HUES64 (cell line): ENCODE measurements at regions not wholly inside any gene's neighbourhood (a gene's known extent, or its start where the extent isn't known, plus 50 kb on each side); places are given as distances from the start of the nearest gene placed in this dataset.

Source experiments
- H3K27ac ChIP-seq: 2 replicates; pipeline ENCODE4 v1.7.0; 2013; ENCODE audit warnings: low read depth, low read length, inconsistent platforms
- H3K27me3 ChIP-seq: 2 replicates; pipeline ENCODE4 v1.6.1; 2013; ENCODE audit warnings: mild to moderate bottlenecking, low read length; ENCODE audit not compliant: insufficient read depth
- H3K36me3 ChIP-seq: 2 replicates; pipeline ENCODE4 v1.6.1; 2013; ENCODE audit warnings: mild to moderate bottlenecking, low read length; ENCODE audit not compliant: insufficient read depth
- H3K4me1 ChIP-seq: 2 replicates; pipeline ENCODE4 v1.6.1; 2013; ENCODE audit warnings: mild to moderate bottlenecking, low read length, moderate library complexity; ENCODE audit not compliant: insufficient read depth
- H3K4me3 ChIP-seq: 2 replicates; pipeline ENCODE4 v1.5.1; 2013; ENCODE audit warnings: mild to moderate bottlenecking, low read length, moderate library complexity
- H3K9ac ChIP-seq: 2 replicates; pipeline ENCODE4 v1.6.1; 2013; ENCODE audit warnings: mild to moderate bottlenecking, low read depth, low read length
- H3K9me3 ChIP-seq: 2 replicates; pipeline ENCODE4 v1.6.1; 2013; ENCODE audit warnings: low read depth, low read length; ENCODE audit not compliant: insufficient read depth
- WGBS: fragments of 150-250, 120-280 bp; methylation state at CpG from one replicate; pipeline ENCODE4 v1.1.7; 2013; ENCODE audit warnings: missing lambda C conversion rate; 5-methylcytosine and 5-hydroxymethylcytosine counted together

DNA sequence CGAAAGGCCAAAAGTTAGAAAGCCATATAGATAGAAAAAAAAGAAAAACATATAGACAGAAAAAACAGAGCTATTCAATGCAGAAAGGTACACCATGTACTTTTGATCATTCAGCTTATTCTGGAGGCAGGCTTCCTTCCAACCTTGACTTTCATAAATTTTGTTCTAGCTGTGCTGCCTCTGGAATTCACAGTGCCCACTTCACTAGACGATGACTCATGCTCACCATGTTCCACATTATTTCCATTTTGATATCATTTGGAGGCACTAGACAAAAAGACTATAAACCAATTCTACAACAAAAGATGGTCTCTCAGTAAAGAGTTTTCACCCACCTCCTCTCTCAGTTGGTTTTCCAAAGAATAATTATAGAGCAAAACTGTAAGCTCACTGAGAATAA lies 229.0 kb upstream of the IPO5 start:
- Histone ChIP-seq H3K4me3 (no peak overlapping the region), H3K27ac (no peak overlapping the region)
- WGBS = 91% methylated on average over 1 of the region's 2 CpGs

DNA sequence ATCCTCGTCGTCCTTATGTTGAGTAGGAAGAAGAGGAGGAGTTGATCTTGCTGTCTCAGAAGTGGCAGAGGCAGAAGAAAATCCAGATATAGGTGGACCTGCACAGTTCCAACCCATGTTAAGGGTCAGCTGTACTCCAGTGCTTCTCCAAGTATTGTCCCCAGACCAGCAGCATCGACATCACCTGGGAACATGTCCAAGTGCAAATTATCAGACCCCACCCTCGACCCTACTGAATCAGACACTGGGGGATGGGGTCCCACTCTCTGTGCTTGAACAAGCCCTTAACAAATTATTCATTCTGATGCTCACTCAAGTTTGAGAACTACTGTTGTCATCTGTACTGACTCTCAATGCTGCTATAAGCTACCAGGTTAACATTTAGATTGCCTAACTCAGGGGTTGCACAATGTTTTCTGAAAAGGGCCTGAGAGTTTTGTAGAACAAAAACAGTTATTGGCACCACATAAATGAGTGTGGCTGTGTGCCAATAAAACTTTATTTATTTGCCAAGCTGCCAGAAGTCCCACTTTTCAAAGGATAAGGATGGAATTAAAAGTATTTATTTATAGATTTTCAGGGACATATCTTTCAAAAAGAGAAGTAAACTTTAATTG lies 226.7 kb upstream of the IPO5 start:
- Histone ChIP-seq H3K9ac (no peak overlapping the region), H3K4me1 (no peaks in the 10 kb centered on the region), H3K27me3 (no peaks in the 10 kb centered on the region), H3K36me3 (no peaks in the 10 kb centered on the region), H3K4me3 (no peak overlapping the region), H3K9me3 (peaks cover 5% of the 10 kb centered on the region; the same call in 1 of the 2 replicates), H3K27ac (no peak overlapping the region)
- WGBS = 93% methylated on average over 4 of the region's 4 CpGs

More for the DNA sequence above, 229.0 kb upstream of the IPO5 start:
- no peaks in the 10 kb centered on the region for H3K36me3 ChIP-seq
- H3K9me3 ChIP-seq = no peaks in the 10 kb centered on the region
- H3K9ac ChIP-seq = no peak overlapping the region
- no peaks in the 10 kb centered on the region for H3K27me3 ChIP-seq
- H3K4me1 ChIP-seq = no peaks in the 10 kb centered on the region

DNA sequence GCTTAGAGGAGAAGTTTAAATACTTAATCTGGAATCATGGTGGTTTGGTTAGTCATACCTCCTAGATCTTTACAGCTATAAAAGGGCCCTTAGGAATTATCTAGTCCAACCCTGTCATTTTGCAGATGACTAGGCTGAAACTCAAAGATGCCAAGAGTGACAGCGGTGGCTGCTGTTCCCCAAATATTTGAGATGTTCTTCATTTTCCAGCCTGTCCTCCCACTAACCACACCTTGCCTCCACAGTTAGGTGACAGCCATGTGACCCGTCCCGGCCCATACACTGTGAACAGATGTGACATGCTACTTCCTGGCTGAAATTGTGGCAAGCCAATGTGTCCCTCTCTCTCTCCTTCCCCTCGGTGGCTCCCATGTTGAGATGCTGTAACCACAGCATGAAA lies 225.5 kb upstream of the IPO5 start:
- no peak overlapping the region for H3K27ac ChIP-seq
- no peak overlapping the region for H3K9ac ChIP-seq
- H3K9me3 ChIP-seq = peaks cover 5% of the 10 kb centered on the region; the same call in 1 of the 2 replicates
- H3K4me3 ChIP-seq = no peak overlapping the region
- no peaks in the 10 kb centered on the region for H3K27me3 ChIP-seq
- H3K4me1 ChIP-seq = no peaks in the 10 kb centered on the region
- WGBS = 95% methylated on average over 4 of the region's 4 CpGs
- no peaks in the 10 kb centered on the region for H3K36me3 ChIP-seq

DNA sequence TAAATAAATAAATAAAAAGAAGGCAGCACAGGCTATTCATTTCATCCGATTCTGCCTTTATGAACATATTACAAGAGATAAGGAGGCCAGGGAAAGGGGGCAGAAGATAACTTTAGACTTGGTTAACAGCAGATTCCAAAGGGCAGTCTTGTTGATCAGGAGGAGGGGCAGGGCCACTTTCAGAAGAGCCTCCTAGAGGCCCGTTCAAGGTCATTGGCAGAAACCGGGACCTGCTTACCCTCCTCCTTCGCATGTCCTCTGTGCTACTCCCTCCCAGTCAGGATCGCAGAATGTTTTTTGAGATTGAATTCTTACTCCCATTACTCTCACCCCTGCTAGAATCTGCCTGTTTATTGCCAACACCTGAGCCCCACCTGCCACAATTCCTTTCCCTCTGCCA lies 217.0 kb upstream of the IPO5 start:
- H3K36me3 ChIP-seq = no peaks in the 10 kb centered on the region
- no peaks in the 10 kb centered on the region for H3K9me3 ChIP-seq
- no peaks in the 10 kb centered on the region for H3K27me3 ChIP-seq
- H3K27ac ChIP-seq = no peak overlapping the region
- H3K4me3 ChIP-seq = no peak overlapping the region
- no peak overlapping the region for H3K9ac ChIP-seq
- 95% methylated on average over 5 of the region's 5 CpGs for WGBS
- H3K4me1 ChIP-seq = no peaks in the 10 kb centered on the region

DNA sequence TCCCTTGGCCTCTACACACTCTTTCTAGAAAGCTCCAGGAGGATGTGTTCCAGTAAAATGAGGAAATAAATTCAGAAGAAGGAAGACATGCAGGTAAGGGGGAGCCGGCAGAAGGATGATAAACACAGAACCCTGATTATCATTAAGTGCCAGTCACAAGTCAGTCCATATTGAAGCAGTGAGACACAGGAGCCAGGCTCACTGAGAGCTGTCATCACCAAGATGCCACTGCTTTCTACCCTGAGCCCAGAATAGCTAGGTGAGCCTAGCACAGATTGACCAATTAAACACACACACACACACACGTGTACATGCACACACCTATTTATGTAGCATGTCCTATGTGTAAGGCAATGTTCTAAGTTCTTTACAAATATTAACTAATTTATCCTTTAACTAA lies 211.4 kb upstream of the IPO5 start:
- Histone ChIP-seq H3K4me3 (no peak overlapping the region), H3K9me3 (no peaks in the 10 kb centered on the region), H3K4me1 (no peaks in the 10 kb centered on the region), H3K27ac (no peak overlapping the region), H3K9ac (no peak overlapping the region), H3K27me3 (no peaks in the 10 kb centered on the region), H3K36me3 (no peaks in the 10 kb centered on the region)
- 68% methylated on average over 2 of the region's 2 CpGs for WGBS

DNA sequence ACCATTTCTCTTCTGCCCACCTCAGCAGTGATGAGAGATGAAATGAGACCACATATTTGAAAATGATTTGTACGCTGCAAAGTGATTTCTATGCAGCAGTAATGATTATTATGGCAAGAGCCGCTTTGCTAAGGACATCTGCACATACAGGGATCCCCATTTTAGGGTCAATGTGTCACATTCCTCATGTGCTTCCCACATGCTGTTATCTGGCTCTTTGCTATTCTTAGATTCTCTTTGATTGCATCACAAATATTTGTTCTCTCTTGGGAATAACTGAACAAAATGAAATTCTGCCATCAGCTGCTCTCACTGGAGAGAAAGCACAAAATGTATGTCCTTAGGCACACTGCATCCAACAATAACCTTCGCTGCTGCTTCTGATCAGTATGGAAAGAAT lies 209.5 kb upstream of the IPO5 start:
- Histone ChIP-seq H3K4me1 (no peaks in the 10 kb centered on the region), H3K9ac (no peak overlapping the region), H3K4me3 (no peak overlapping the region), H3K27ac (no peak overlapping the region), H3K9me3 (no peaks in the 10 kb centered on the region), H3K27me3 (no peaks in the 10 kb centered on the region), H3K36me3 (no peaks in the 10 kb centered on the region)
- 89% methylated on average over 3 of the region's 3 CpGs for WGBS

DNA sequence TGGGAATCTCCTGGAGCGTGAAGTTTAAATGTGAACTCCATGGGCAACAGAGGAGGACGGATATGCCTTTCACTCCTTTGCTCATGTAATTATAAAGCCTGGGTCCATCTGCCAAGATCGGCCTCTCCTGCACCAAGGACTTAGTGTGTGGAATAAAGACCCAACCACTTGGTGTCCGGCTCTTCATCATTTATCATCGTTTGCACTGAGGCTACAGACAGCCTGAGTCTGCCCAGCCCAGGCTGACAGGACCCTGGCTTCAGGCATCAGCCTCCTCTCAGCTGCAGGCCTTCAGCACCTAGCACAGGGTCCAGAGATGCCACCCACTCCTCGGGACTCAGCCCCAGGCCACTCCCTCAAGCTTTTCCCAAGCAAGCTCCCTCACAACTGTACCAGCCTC lies 206.8 kb upstream of the IPO5 start:
- Histone ChIP-seq H3K9me3 (no peaks in the 10 kb centered on the region), H3K9ac (no peak overlapping the region), H3K27me3 (no peaks in the 10 kb centered on the region), H3K4me1 (no peaks in the 10 kb centered on the region), H3K27ac (no peak overlapping the region), H3K4me3 (no peak overlapping the region), H3K36me3 (no peaks in the 10 kb centered on the region)
- 91% methylated on average over 6 of the region's 6 CpGs for WGBS

DNA sequence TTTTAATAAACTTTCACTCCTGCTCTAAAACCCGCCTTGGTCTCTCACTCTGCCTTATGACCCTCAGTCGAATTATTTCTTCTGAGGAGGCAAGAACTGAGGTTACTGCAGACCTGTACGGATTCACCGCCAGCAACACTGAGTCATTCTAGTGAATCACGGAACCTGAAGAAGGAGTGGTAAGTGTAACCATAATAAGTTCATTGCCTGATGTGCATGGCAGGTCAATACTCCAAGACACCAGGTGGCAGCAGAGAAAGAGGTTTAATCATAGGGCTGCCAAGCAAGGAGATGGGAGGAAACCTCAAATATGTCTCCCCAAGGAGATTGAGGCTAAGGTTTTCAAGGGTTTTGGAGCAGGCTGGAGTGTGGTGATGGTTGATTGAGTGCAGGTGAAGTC lies 204.3 kb upstream of the IPO5 start:
- 93% methylated on average over 5 of the region's 5 CpGs for WGBS
- no peaks in the 10 kb centered on the region for H3K27me3 ChIP-seq
- H3K36me3 ChIP-seq = no peaks in the 10 kb centered on the region
- H3K9me3 ChIP-seq = no peaks in the 10 kb centered on the region
- no peak overlapping the region for H3K4me3 ChIP-seq
- H3K9ac ChIP-seq = no peak overlapping the region
- H3K27ac ChIP-seq = no peak overlapping the region
- no peaks in the 10 kb centered on the region for H3K4me1 ChIP-seq

DNA sequence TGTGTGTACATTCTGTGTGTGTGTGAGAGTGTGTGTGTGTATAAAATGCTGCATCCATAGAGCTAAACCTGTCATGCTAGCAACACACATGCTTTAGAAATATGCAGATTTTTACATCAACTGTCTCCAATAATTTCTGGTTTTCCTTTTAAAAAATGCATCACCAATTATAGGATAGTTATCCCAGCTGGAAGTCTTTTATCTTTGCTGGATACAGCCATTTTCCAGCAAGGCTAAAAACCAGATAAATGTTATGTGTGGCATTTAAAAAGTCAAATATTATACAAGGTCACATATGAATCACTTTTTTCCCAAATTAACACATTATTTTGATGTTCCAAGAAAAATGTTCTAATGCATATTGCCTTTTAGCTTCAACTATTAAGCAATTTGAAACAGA lies 202.0 kb upstream of the IPO5 start:
- H3K27ac ChIP-seq = no peak overlapping the region
- H3K9ac ChIP-seq = no peak overlapping the region
- no peaks in the 10 kb centered on the region for H3K9me3 ChIP-seq
- no peaks in the 10 kb centered on the region for H3K36me3 ChIP-seq
- no peak overlapping the region for H3K4me3 ChIP-seq
- H3K27me3 ChIP-seq = no peaks in the 10 kb centered on the region
- no peaks in the 10 kb centered on the region for H3K4me1 ChIP-seq

DNA sequence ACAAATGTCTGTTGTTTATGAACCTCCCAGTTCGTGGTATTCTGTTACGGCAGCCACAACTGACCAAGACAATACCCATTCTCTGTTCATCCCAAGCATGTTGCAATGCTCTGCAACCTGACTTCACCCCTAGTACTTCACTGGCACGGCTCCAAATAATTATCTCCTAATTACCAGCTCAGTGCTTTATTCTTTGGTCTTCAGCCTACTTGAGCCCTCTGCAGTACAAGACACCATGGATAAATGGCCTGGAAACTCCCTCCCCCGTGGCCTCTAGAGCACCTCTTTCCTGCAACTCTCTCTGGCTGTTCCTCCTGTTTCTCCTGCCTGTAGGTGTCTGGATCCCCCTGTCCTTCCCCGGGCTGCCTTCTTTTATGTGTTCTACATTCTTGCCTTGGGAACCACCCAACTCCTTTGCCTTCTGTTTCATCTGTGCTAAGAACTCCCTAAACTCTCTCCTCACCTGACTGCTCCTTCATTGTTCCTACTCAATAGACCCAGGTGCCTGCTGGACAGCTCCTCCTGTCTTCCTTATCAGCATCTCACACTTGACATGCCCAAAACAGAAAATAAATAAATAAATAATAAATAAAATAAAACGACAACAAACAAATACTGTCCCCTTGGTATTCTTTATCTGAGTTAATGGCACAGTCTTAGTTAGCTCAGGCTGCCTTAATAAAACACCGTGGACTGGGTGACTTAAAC lies 200.4 kb upstream of the IPO5 start:
- H3K27ac ChIP-seq = no peak overlapping the region
- no peak overlapping the region for H3K9ac ChIP-seq
- no peaks in the 10 kb centered on the region for H3K27me3 ChIP-seq
- H3K4me3 ChIP-seq = no peak overlapping the region
- no peaks in the 10 kb centered on the region for H3K4me1 ChIP-seq
- 92% methylated on average over 7 of the region's 7 CpGs for WGBS
- no peaks in the 10 kb centered on the region for H3K36me3 ChIP-seq
- H3K9me3 ChIP-seq = no peaks in the 10 kb centered on the region

DNA sequence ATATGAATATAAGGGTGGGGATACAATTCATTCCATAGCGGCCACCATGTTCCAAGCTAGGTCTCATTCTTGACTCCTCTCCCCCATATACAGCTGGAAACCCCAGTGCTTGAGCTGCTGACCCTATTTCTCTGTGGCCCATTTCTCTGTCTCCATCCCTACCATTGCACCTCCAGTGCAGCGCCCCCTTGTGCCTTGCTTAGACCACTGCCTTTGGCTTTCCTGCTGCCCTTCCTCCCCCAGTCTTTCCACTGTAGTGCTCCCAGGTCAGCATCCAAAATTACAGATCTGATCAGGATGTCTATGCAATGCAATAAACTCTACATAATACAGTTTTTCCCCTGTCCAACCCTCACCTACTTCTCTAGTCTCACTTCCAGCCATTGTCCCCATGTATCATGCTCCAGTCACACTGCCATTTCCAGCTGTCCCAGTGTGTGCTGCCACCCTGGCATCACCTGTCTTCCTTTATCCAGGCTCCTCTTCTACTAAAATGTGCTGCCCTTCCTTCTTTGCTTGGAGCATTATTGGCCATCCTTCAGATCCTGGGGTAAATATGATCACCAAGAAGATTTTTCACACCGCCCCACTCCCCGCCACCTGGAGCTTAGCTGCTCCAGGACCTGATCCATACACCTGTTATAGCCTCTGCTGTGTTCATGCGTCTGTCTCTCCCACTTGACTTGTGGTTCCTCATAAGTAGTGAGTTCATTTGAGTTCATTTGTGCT lies 199.4 kb upstream of the IPO5 start:
- no peak overlapping the region for H3K27ac ChIP-seq
- H3K4me3 ChIP-seq = no peak overlapping the region
- H3K9me3 ChIP-seq = no peaks in the 10 kb centered on the region
- H3K9ac ChIP-seq = no peak overlapping the region
- no peaks in the 10 kb centered on the region for H3K4me1 ChIP-seq
- H3K36me3 ChIP-seq = no peaks in the 10 kb centered on the region
- no peaks in the 10 kb centered on the region for H3K27me3 ChIP-seq
- 74% methylated on average over 5 of the region's 5 CpGs for WGBS
